GM18505 (cell line): ENCODE measurements at regions not wholly inside any gene's neighbourhood (a gene's known extent, or its start where the extent isn't known, plus 50 kb on each side); places are given as distances from the start of the nearest gene placed in this dataset.

Source experiments
- ATAC-seq: cut with Tn5 transposase; IDR thresholded peaks from one replicate; pipeline ENCODE4 v1.9.1; 2021; ENCODE audit not compliant: unreplicated experiment
- POLR2A ChIP-seq: IDR thresholded peaks from 4 replicates; pipeline ENCODE4 v1.6.1; 2011; ENCODE audit warnings: borderline replicate concordance; ENCODE audit not compliant: insufficient read depth, insufficient read length; ENCODE audit errors: extremely low read depth

GRCh38 chr18:24799720-24800119, 339.3 kb downstream of the HRH4 start:
- TF ChIP-seq POLR2A, result no peak
- ATAC-seq, result no peak

- no peak for ATAC-seq
- no peak for TF ChIP-seq POLR2A
Measured at GRCh38 chr18:24801001-24801400, 340.6 kb downstream of the HRH4 start.

- no peak for ATAC-seq
- TF ChIP-seq POLR2A, result no peak
Measured at GRCh38 chr18:24802456-24802855, 342.0 kb downstream of the HRH4 start.

- no peak for TF ChIP-seq POLR2A
- no peak for ATAC-seq
Measured at GRCh38 chr18:24805156-24805555, 344.7 kb downstream of the HRH4 start.

DNA sequence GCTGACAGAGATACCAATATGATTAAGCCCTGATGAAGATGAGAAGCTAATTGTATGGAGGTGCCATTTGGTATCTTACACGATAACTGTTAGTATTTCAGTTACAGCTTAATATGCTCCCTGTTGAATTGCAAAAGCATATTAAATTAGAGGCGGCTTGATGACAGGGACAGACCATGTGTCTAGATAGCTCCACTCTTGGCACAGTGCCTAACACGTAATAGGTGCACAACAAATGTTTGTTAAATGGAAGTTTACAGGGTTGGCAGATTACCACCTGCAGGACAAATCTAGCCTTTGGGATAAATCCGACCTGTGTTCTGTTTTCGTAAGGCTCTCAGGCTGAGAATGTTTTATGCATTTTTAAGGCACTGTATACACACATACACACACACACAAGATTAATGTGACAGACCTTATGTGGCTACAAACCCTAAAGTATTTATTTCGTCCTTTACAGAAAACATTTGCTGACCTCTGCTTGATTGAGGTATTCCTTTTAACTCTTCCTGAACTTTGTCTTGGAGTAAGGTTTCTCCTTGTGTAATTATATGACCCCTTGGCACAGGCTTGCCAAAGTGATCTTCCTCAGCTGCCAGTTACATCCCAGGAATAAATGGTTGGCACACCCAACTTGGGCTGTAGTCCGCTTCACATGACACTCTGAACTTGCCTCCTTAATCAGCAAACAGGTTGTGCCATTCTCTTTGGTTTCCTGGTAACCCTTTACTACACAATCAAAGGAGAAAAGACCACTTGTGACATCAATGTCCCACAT, 348.9 kb downstream of the HRH4 start:
- no peak for ATAC-seq
- no peak for TF ChIP-seq POLR2A

GRCh38 chr18:24810561-24811305, 350.3 kb downstream of the HRH4 start:
- no peak for TF ChIP-seq POLR2A

GRCh38 chr18:24811950-24812681, 351.7 kb downstream of the HRH4 start:
- no peak for ATAC-seq
- TF ChIP-seq POLR2A, result no peak

More at GRCh38 chr18:24810561-24811305, 350.3 kb downstream of the HRH4 start:
- no peak for ATAC-seq

GRCh38 chr18:24814521-24814920, 354.1 kb downstream of the HRH4 start:
- TF ChIP-seq POLR2A, result no peak
- ATAC-seq, result no peak

- no peak for TF ChIP-seq POLR2A
Measured at GRCh38 chr18:24817150-24817549, 356.7 kb downstream of the HRH4 start.

GRCh38 chr18:24817587-24818371, 357.3 kb downstream of the HRH4 start:
- no peak for TF ChIP-seq POLR2A
- no peak for ATAC-seq

More at GRCh38 chr18:24817150-24817549, 356.7 kb downstream of the HRH4 start:
- ATAC-seq, result no peak

- ATAC-seq, result no peak
- TF ChIP-seq POLR2A, result no peak
Measured at GRCh38 chr18:24818441-24818840, 358.0 kb downstream of the HRH4 start.

GRCh38 chr18:24819141-24819890, 358.9 kb downstream of the HRH4 start:
- ATAC-seq, result no peak
- TF ChIP-seq POLR2A, result no peak
